Duodenal mucosa (tissue), 2 donors: ENCODE measurements at regions not wholly inside any gene's neighbourhood (a gene's known extent, or its start where the extent isn't known, plus 50 kb on each side); places are given as distances from the start of the nearest gene placed in this dataset.
"Not testable (repeated sequence)": the region's sequence is repeated elsewhere in the genome, so short reads cannot be mapped to it uniquely, and the experiment has no call there.

Source experiments
- H3K27ac ChIP-seq: one replicate; pipeline ENCODE4 v1.7.0; 2013; ENCODE audit warnings: low read depth, low read length
- H3K27me3 ChIP-seq, 2 donors: one replicate each; pipeline ENCODE4 v1.7.0; 2013; ENCODE audit warnings: low read length in 2 of 2, control low read depth in 1 of 2; ENCODE audit not compliant: insufficient read depth in 2 of 2, control insufficient read depth in 1 of 2
- H3K36me3 ChIP-seq, 2 donors: one replicate each; pipeline ENCODE4 v1.7.0; 2013; ENCODE audit warnings: low read length in 2 of 2, control low read depth in 1 of 2; ENCODE audit not compliant: insufficient read depth in 2 of 2, control insufficient read depth in 1 of 2
- H3K4me1 ChIP-seq, 2 donors: one replicate each; pipeline ENCODE4 v1.7.0; 2013; ENCODE audit warnings: low read length in 2 of 2, control low read depth in 1 of 2; ENCODE audit not compliant: insufficient read depth in 2 of 2, control insufficient read depth in 1 of 2
- H3K4me3 ChIP-seq, 2 donors: one replicate each; pipeline ENCODE4 v1.7.0; 2013; ENCODE audit warnings: low read length in 2 of 2, low read depth in 1 of 2
- H3K9ac ChIP-seq, 2 donors: one replicate each; pipeline ENCODE4 v1.7.0; 2013; ENCODE audit warnings: low read length in 2 of 2, low read depth in 1 of 2
- H3K9me3 ChIP-seq, 2 donors: one replicate each; pipeline ENCODE4 v1.7.0; 2013; ENCODE audit warnings: low read length in 2 of 2, control low read depth in 1 of 2; ENCODE audit not compliant: control insufficient read depth in 1 of 2

DNA sequence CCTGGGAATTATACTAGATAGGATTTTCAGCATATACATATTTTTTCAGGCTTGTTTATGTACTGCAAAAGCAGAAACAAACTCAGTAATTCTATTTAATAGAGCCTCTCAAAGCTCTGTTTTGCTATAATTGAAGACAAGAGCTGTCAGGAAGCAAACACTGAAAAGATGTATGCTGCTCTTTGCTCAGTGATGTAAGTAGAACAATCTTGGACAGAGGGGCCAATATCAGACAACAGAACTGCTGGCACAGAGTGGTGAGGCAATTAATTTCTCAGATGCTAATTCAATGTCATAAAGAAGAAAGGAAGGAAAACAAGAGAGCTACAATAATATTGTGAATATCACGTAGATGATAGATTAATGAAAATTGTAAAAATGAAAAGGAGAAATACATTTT, 663.3 kb upstream of the ADGRB3 start:
- H3K4me1 ChIP-seq: no peaks in the 10 kb centered on the region
- H3K27ac ChIP-seq: no peak overlapping the region
- no peak overlapping the region for H3K4me3 ChIP-seq
- H3K9me3 ChIP-seq: peaks cover 0 to 3% of the 10 kb centered on the region in 2 donors
- no peaks in the 10 kb centered on the region for H3K27me3 ChIP-seq
- H3K36me3 ChIP-seq: no peaks in the 10 kb centered on the region
- H3K9ac ChIP-seq: no peak overlapping the region

DNA sequence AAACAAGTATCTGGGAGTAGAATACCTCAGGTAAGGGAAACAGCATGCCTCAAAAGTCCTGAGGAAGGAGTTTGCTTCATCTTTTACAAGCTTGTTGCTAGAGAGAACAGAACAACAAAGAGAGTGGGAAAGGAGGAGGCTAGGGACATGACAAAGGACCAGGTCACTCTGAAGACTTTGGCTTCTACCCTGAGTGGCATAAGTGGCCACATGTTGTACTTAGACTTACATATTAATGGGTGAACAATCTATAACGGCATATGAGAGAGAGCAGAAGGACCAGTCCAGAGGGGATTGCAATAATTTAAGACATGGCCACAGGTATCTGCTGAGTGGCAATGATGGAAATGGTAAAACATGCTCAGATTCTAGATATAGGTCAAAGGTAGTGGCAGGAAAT, 668.3 kb upstream of the ADGRB3 start:
- Histone ChIP-seq H3K4me1 (no peaks in the 10 kb centered on the region), H3K4me3 (no peak overlapping the region), H3K36me3 (no peaks in the 10 kb centered on the region), H3K27ac (no peak overlapping the region), H3K27me3 (no peaks in the 10 kb centered on the region), H3K9ac (no peak overlapping the region), H3K9me3 (peaks cover 0 to 12% of the 10 kb centered on the region in 2 donors)

DNA sequence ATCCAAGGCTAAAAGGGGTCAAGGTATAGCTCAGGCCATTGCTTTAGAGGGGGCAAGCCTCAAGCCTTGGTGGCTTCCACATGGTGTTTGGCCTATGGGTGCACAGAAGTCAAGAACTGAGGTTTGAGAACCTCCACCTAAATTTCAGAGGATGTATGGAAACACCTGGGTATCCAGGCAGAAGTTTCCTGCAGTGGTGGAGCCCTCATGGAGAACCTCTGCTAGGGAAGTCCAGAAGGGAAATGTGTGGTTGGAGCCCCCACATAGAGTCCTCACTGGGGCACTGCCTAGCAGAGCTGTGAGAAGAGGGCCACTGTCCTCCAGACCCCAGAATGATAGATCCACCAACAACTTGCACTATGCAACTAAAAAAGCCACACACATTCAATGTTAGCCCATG, 678.7 kb upstream of the ADGRB3 start:
- H3K4me3 ChIP-seq: no peak overlapping the region
- no peaks in the 10 kb centered on the region for H3K27me3 ChIP-seq
- H3K36me3 ChIP-seq: no peaks in the 10 kb centered on the region
- no peak overlapping the region for H3K27ac ChIP-seq
- no peaks in the 10 kb centered on the region for H3K4me1 ChIP-seq
- H3K9ac ChIP-seq: no peak overlapping the region
- H3K9me3 ChIP-seq: peaks cover 12 to 17% of the 10 kb centered on the region in 2 donors

DNA sequence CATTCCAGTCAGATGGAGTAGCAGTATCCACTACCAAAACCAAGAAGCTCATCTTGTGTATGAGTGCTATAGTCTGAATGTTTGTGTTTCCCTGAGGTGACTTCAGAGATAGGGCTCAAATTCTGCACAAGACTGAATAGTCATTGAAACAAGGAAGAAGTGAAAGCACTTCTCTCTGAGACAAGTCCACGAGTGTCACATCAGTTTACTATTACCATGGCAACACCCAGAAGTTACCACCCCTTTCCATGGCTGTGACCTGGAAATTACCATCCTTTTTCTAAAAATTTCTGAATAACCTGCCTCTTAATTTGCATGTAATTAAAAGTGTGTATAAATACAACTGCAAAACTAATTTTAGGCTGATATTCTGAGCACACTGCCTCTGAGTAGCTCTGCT, 682.1 kb upstream of the ADGRB3 start:
- Histone ChIP-seq H3K4me3 (no peak overlapping the region), H3K27ac (no peak overlapping the region), H3K4me1 (no peaks in the 10 kb centered on the region), H3K27me3 (no peaks in the 10 kb centered on the region), H3K36me3 (no peaks in the 10 kb centered on the region), H3K9me3 (peaks cover 16 to 21% of the 10 kb centered on the region in 2 donors), H3K9ac (no peak overlapping the region)

DNA sequence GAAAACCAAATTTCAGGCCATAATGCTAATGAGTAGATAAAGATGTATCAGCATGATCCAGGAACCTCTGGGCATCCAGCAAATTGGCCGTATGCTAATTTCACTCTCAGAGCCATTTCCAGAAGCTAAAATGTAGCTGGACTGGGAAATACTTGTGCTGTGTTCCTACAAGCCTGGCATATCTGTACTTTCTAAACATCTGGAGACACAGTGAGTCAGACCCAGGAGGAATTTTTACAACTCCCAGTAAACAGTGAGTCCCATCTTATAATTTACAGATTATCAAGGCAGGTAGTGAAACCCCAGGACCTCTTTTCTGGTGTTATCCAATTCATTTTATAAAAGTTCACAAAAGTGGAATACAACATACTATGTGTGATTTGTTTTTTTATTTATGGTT, 683.0 kb upstream of the ADGRB3 start:
- Histone ChIP-seq H3K27ac (no peak overlapping the region), H3K9ac (no peak overlapping the region), H3K27me3 (no peaks in the 10 kb centered on the region), H3K36me3 (no peaks in the 10 kb centered on the region), H3K4me3 (no peak overlapping the region), H3K9me3 (peaks cover 14 to 23% of the 10 kb centered on the region in 2 donors), H3K4me1 (no peaks in the 10 kb centered on the region)

DNA sequence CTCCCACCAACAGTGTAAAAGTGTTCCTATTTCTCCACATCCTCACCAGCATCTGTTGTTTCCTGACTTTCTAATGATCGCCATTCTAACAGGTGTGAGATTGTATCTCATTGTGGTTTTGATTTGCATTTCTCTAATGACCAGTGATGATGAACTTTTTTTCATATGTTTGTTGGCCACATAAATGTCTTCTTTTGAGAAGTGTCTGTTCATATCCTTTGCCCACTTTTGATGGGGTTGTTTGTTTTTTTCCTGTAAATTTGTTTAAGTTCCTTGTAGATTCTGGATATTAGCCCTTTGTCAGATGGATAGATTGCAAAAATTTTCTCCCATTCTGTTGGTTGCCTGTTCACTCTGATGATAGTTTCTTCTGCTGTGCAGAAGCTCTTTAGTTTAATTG, 687.3 kb upstream of the ADGRB3 start:
- H3K9me3 ChIP-seq: peaks cover 2 to 14% of the 10 kb centered on the region in 2 donors
- H3K27me3 ChIP-seq, H3K4me1 ChIP-seq, H3K4me3 ChIP-seq, H3K9ac ChIP-seq, H3K36me3 ChIP-seq, H3K27ac ChIP-seq: not testable (repeated sequence)

DNA sequence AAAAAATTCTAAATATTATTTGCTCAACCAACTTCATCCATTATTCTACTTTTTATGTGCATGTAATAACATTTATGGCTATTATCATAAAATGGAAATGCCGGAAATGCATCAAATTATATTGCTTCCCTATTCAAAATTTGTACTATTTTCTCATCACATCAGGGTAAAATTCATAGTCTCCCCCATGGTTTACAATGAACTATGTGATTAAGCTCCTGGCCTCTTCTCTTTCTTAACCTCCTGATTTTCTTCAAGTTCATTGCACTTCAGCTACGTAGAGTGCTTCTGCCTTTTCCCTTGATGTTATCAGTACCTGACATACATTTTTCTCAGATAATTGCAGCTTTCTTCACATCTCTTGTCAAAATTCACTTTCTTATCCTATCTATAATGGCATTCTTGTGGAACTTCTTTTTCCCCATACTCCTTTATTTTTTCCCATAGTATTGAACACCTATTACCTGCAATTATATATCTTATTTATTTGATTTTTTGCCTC, 699.1 kb upstream of the ADGRB3 start:
- H3K4me3 ChIP-seq: no peak overlapping the region
- H3K9ac ChIP-seq: no peak overlapping the region
- H3K27me3 ChIP-seq: no peaks in the 10 kb centered on the region
- no peak overlapping the region for H3K27ac ChIP-seq
- no peaks in the 10 kb centered on the region for H3K4me1 ChIP-seq
- H3K36me3 ChIP-seq: no peaks in the 10 kb centered on the region
- H3K9me3 ChIP-seq: peaks cover 5 to 15% of the 10 kb centered on the region in 2 donors

DNA sequence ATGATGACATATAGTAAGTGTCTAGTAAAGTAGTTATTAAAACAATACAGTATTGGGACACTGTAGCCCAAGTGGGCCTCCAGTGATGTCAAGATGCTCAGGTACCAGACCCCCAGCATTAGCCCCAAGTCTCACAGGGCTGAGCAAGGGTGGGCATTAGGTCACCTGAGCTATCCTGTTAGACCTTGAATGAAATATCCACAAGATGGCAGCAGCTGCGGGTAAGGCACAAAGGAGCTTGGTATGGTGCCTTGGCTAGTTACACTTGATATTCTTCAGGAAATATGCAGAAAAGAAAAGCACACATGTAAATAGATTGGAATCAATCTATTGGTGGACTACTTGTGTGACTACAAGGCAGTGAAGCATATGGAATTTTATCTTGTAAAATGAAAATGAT, 701.8 kb upstream of the ADGRB3 start:
- Histone ChIP-seq H3K9me3 (peaks cover 4 to 5% of the 10 kb centered on the region in 2 donors), H3K4me3 (no peak overlapping the region), H3K36me3 (no peaks in the 10 kb centered on the region)

DNA sequence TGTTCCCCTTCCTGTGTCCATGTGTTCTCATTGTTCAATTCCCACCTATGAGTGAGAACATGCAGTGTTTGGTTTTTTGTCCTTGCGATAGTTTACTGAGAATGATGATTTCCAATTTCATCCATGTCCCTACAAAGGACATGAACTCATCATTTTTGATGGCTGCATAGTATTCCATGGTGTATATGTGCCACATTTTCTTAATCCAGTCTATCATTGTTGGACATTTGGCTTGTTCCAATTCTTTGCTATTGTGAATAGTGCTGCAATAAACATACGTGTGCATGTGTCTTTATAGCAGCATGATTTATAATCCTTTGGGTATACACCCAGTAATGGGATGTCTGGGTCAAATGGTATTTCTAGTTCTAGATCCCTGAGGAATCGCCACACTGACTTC, 712.5 kb upstream of the ADGRB3 start:
- H3K27me3 ChIP-seq, H3K36me3 ChIP-seq, H3K9ac ChIP-seq, H3K9me3 ChIP-seq, H3K4me1 ChIP-seq, H3K4me3 ChIP-seq, H3K27ac ChIP-seq: not testable (repeated sequence)

More for the DNA sequence above, 701.8 kb upstream of the ADGRB3 start:
- Histone ChIP-seq H3K27ac (no peak overlapping the region), H3K27me3 (no peaks in the 10 kb centered on the region), H3K4me1 (no peaks in the 10 kb centered on the region), H3K9ac (no peak overlapping the region)

DNA sequence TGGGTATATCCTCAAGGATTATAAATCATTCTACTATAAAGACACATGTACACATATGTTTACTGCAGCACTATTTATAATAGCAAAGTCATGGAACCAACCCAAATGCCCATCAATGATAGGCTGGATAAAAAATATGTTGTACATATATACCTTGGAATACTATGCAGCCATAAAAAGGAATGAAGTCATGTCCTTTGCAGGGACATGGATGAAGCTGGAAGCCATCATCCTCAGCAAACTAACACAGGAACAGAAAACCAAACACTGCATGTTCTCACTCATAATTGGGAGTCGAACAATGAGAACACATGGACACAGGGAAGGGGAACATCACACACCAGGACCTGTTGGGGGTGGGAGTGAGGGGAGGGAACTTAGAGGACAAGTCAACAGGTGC, 715.0 kb upstream of the ADGRB3 start:
- not testable (repeated sequence) for H3K36me3 ChIP-seq

DNA sequence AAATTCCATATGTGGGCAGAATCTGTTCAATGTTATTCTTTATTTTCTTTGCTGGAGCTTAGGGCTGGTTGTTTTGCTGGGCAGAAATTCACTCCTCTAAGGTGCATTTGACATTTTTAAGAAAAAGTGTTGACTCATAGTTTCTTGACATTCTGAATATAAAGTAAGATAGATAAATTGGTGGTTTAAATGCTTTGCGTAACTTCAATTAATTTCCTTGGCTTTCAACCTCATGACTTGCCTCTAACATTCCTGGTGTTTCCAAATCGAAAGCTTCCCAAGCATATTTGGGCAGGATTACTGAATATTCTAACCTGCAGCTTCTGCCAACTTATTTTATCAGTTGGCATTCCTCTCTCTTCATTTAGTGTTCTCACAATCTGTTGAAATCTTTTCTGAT, 718.7 kb upstream of the ADGRB3 start:
- Histone ChIP-seq H3K36me3 (no peaks in the 10 kb centered on the region), H3K9ac (no peak overlapping the region), H3K9me3 (peaks cover 2 to 16% of the 10 kb centered on the region in 2 donors), H3K4me1 (no peaks in the 10 kb centered on the region), H3K27ac (no peak overlapping the region), H3K4me3 (no peak overlapping the region), H3K27me3 (no peaks in the 10 kb centered on the region)

More for the DNA sequence above, 715.0 kb upstream of the ADGRB3 start:
- H3K27ac ChIP-seq, H3K27me3 ChIP-seq, H3K9ac ChIP-seq, H3K4me3 ChIP-seq, H3K4me1 ChIP-seq: not testable (repeated sequence)
- peaks cover 2 to 17% of the 10 kb centered on the region in 2 donors for H3K9me3 ChIP-seq
